ENCODE measurements at regions not wholly inside any gene's neighbourhood (a gene's known extent, or its start where the extent isn't known, plus 50 kb on each side); places are given as distances from the start of the nearest gene placed in this dataset.

DNA sequence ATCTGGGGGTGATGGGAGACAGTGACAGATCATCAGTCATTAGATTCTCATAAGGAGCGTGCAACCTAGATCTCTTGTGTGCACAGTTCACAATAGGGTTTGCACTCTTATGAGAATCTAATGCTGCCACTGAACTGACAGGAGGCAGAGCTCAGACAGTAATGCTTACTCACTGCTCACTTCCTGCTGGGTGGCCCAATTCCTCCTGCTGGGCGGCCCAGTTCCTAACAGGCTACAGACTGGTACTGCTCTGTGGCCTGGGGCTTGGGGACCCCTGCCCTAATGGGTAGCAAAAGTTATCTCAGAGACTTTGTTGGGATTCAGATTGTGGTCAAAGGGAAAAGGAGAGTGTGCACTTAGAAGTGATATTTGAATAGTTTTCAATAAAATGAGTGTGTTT is 840.1 kb upstream of the ID2 start:
- Histone ChIP-seq H3K27ac (no peak overlapping the region), H3K4me1 (peaks cover 0 to 9% of the 10 kb centered on the region in 2 donors), H3K27me3 (no peaks in the 10 kb centered on the region), H3K9me3 (no peaks in the 10 kb centered on the region), H3K36me3 (no peaks in the 10 kb centered on the region), H3K4me3 (no peak overlapping the region)
- DNase-seq (ENCODE audit: low spot score), result no peak
- TF ChIP-seq, protein P1, sequence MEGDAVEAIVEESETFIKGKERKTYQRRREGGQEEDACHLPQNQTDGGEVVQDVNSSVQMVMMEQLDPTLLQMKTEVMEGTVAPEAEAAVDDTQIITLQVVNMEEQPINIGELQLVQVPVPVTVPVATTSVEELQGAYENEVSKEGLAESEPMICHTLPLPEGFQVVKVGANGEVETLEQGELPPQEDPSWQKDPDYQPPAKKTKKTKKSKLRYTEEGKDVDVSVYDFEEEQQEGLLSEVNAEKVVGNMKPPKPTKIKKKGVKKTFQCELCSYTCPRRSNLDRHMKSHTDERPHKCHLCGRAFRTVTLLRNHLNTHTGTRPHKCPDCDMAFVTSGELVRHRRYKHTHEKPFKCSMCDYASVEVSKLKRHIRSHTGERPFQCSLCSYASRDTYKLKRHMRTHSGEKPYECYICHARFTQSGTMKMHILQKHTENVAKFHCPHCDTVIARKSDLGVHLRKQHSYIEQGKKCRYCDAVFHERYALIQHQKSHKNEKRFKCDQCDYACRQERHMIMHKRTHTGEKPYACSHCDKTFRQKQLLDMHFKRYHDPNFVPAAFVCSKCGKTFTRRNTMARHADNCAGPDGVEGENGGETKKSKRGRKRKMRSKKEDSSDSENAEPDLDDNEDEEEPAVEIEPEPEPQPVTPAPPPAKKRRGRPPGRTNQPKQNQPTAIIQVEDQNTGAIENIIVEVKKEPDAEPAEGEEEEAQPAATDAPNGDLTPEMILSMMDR (IDR thresholded peaks at IDR 0.05), result no peak

DNA sequence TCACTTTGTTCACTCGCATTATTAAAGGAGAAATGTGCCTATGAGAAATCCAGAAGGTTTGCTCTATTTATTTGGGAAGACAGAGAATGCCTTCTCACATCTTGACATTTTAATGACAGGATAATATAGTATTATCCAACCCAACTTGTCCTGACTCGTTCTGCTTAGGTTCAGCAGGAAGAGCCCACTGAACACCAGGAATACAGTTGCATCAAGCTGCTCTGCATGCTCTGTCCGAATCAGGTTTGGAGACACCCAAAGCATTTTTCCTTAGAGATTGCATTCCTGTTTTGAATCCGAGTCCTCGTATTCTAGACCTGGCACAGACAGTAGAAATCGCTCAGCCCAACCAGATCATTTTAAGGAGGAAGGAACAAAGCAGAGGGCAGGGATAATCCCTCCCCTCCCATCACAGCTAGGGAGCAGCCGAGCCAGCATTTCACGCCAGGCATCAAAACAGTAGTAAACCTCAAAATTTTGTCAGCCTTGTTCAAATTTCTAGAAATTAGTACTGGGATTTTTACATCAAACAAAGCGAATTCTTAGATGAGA is 837.4 kb upstream of the ID2 start:
- no peak overlapping the region for H3K27ac ChIP-seq
- H3K4me1 ChIP-seq, result peaks cover 0 to 12% of the 10 kb centered on the region in 2 donors
- no peak overlapping the region for H3K4me3 ChIP-seq
- no peaks in the 10 kb centered on the region for H3K27me3 ChIP-seq
- no peak for DNase-seq (ENCODE audit: low spot score)
- TF ChIP-seq, protein P1 (IDR thresholded peaks at IDR 0.05), result no peak
- no peaks in the 10 kb centered on the region for H3K9me3 ChIP-seq
- no peaks in the 10 kb centered on the region for H3K36me3 ChIP-seq

DNA sequence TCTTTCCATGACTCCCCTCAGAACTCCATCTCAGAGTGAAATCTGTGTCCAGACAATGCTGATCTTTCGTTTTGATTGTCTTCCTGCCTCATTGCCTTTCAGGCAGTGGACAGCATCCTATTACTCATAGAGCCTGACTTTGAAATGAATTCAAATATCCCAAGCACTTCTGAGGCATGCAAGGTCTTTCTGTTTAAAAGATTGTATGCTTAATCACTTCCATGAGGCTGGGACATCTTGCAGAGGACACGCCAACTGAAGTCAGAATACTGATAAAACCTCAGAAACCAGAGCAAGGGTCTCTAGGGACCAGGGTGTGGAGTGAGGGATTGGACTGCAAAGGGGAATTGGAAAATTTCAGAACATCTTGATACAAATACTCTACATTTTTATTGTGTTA is 836.5 kb upstream of the ID2 start:
- Histone ChIP-seq H3K27me3 (no peaks in the 10 kb centered on the region), H3K9me3 (no peaks in the 10 kb centered on the region), H3K4me1 (peaks cover 0 to 12% of the 10 kb centered on the region in 2 donors), H3K36me3 (no peaks in the 10 kb centered on the region), H3K27ac (no peak overlapping the region), H3K4me3 (no peak overlapping the region)
- TF ChIP-seq, protein P1 (IDR thresholded peaks at IDR 0.05), result no peak
- no peak for DNase-seq (ENCODE audit: low spot score)

DNA sequence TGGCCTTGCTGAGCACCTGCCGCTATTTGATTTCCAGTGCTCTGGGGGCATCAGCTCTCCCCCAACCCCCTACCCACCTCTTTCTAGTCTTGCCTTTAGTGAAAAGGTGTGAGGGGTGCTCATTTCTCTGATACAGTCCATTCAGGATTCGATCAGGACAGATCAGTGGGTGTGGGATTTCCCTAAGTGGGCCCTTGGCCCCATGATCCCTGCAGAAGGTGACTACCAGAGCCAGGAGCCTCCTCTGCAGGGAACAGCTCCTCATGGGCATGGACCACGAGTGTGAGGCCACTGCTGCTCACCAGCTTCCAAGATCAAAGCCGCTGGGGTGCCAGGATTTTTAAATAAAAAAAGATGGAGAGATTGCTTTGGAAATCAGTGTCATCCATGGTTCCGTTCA is 835.2 kb upstream of the ID2 start:
- H3K9me3 ChIP-seq, result no peaks in the 10 kb centered on the region
- H3K27ac ChIP-seq, result no peak overlapping the region
- no peaks in the 10 kb centered on the region for H3K36me3 ChIP-seq
- TF ChIP-seq, protein P1 (IDR thresholded peaks at IDR 0.05), result no peak
- no peak for DNase-seq (ENCODE audit: low spot score)
- peaks cover 0 to 12% of the 10 kb centered on the region in 2 donors for H3K4me1 ChIP-seq
- H3K4me3 ChIP-seq, result no peak overlapping the region
- no peaks in the 10 kb centered on the region for H3K27me3 ChIP-seq

DNA sequence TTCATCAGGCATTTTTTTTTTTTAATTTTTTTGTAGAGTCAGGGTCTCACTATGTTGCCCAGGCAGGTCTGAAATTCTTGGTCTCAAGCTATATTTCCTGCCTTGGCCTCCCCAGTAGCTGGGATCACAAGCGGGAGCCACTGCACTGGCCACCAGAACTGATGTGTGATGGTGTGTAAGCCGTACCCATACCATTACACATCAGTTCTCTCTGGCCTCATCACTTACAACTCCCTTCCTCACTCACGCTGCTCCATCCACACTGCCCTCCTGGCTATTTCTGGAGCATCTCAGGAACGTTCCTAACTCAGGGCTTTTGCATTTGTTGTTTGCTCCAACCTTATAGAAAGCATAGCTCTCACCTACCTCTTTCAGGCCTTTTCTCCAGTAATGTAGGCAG is 834.5 kb upstream of the ID2 start:
- H3K36me3 ChIP-seq, result no peaks in the 10 kb centered on the region
- no peak overlapping the region for H3K4me3 ChIP-seq
- peaks cover 0 to 12% of the 10 kb centered on the region in 2 donors for H3K4me1 ChIP-seq
- TF ChIP-seq, protein P1 (IDR thresholded peaks at IDR 0.05), result no peak
- no peaks in the 10 kb centered on the region for H3K27me3 ChIP-seq
- no peak for DNase-seq (ENCODE audit: low spot score)
- no peak overlapping the region for H3K27ac ChIP-seq
- H3K9me3 ChIP-seq, result no peaks in the 10 kb centered on the region

DNA sequence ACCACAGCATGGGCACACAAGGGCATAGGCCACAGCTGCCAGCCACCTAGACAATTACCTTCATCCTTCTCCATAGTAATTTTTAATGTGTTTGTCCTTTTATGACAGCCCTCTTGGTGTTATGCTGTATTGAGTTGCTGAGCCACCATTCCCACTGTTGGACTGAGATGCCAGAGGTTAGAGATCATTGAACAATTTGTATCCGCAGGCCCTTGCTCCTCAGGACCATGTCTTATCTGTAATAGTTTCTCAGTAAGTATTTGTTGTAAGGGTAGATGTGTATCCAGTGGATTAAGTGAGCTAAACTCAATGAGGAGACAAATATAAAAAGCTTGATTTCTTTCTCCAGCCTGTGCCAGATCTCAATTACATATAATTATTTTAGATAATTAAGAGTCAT is 832.8 kb upstream of the ID2 start:
- DNase-seq (ENCODE audit: low spot score), result no peak
- H3K27me3 ChIP-seq, result no peaks in the 10 kb centered on the region
- H3K4me3 ChIP-seq, result no peak overlapping the region
- H3K9me3 ChIP-seq, result no peaks in the 10 kb centered on the region
- H3K4me1 ChIP-seq, result peaks cover 0 to 12% of the 10 kb centered on the region in 2 donors
- H3K27ac ChIP-seq, result no peak overlapping the region
- no peaks in the 10 kb centered on the region for H3K36me3 ChIP-seq
- TF ChIP-seq, protein P1 (IDR thresholded peaks at IDR 0.05), result no peak

Data from right atrium auricular region (tissue), 2 donors.